ENCODE measurements at regions not wholly inside any gene's neighbourhood (a gene's known extent, or its start where the extent isn't known, plus 50 kb on each side); places are given as distances from the start of the nearest gene placed in this dataset.

GRCh38 chr10:50990568-50991455, 83.5 kb upstream of the PRKG1 start:
- DNase-seq: no peak
- H3K4me1 Mint-ChIP-seq: peaks cover 2% of the 10 kb centered on the region
- no peaks in the 10 kb centered on the region for H3K9me3 Mint-ChIP-seq
- no peak overlapping the region for H3K27ac Mint-ChIP-seq
- CTCF ChIA-PET: no interaction called here
- H3K36me3 Mint-ChIP-seq: no peaks in the 10 kb centered on the region
- peak overlapping the region; percentile 33 for H3K4me3 Mint-ChIP-seq
- peaks cover 51% of the 10 kb centered on the region for H3K27me3 Mint-ChIP-seq

GRCh38 chr10:50991456-50992355, 82.6 kb upstream of the PRKG1 start:
- peaks cover 2% of the 10 kb centered on the region for H3K4me1 Mint-ChIP-seq
- H3K27me3 Mint-ChIP-seq: peaks cover 49% of the 10 kb centered on the region
- H3K9me3 Mint-ChIP-seq: no peaks in the 10 kb centered on the region
- CTCF ChIA-PET: no interaction called here
- no peaks in the 10 kb centered on the region for H3K36me3 Mint-ChIP-seq
- peak overlapping the region; percentile 33 for H3K4me3 Mint-ChIP-seq
- DNase-seq: no peak
- no peak overlapping the region for H3K27ac Mint-ChIP-seq

- no peak overlapping the region for H3K4me3 Mint-ChIP-seq
- CTCF ChIA-PET: no interaction called here
- no peaks in the 10 kb centered on the region for H3K9me3 Mint-ChIP-seq
- H3K4me1 Mint-ChIP-seq: peaks cover 2% of the 10 kb centered on the region
- H3K36me3 Mint-ChIP-seq: no peaks in the 10 kb centered on the region
- H3K27ac Mint-ChIP-seq: no peak overlapping the region
- peaks cover 49% of the 10 kb centered on the region for H3K27me3 Mint-ChIP-seq
- DNase-seq: no peak
Measured at GRCh38 chr10:50992356-50992901, 81.9 kb upstream of the PRKG1 start.

DNA sequence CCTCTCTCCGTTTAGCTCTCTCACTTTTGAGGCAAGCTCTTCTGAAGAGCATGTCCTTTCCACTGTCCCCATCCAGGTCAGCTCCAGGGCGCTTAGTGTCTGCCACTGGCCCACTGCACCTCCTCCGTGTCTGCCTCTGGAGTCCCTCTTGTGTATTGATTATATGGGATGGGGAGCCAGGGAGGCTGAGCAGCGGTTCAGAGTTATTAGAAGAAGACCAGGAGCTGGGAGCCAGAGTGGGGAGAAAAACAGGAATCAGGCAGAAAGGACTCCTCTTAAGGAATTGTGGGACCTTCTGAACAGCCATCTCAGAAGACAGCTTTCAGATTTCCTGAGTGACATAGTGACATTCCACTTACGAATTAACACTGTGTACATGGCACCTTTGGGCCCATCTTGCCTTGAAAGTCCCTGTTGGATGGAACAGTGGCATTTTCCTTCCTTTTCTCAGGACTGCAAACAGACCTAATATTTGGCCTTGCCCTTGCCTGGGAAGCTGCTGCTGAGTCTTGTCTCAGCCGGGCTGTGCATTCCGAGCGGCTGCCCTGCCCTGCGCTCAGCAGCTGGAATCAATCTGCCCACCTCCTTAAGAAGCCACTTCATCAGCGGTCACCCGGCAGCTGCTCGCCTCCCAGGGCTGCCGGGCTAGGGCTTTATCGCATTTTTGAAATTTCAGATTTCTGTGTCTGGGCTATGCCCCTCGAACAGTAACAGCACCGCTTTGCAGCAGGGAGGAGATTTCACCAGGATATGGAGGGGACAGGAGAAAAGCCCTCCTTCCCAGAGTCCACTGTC, 81.1 kb upstream of the PRKG1 start:
- Mint-ChIP-seq H3K27ac (no peak overlapping the region), H3K27me3 (peaks cover 51% of the 10 kb centered on the region), H3K4me1 (peaks cover 2% of the 10 kb centered on the region), H3K4me3 (no peak overlapping the region), H3K36me3 (no peaks in the 10 kb centered on the region), H3K9me3 (no peaks in the 10 kb centered on the region)
- no peak for DNase-seq
- CTCF ChIA-PET: no interaction called here

DNA sequence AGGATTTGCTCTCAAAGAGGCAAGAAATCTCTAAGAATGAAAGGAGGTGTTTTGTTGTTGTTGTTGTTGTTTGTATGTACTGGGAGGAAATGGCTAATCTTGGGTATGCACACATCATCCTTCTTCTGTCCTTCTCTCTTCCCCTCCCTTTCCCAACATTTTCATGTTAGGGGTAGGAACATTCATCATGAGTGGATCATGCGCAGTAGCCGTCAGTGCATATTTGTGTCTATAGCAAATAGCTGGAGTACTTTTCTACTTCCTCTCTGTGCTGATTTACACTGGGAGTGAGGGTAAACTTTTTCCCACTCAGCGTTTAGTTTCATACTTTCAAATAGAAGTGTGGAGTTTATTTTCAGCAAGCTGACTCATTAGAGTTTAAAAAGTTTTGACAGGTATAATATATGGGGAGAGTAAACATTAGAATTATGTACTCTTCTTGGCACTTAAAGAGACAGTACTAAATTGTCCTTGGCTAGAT, 80.5 kb upstream of the PRKG1 start:
- no peaks in the 10 kb centered on the region for H3K36me3 Mint-ChIP-seq
- no peak for DNase-seq
- peaks cover 2% of the 10 kb centered on the region for H3K4me1 Mint-ChIP-seq
- CTCF ChIA-PET: no interaction called here
- H3K9me3 Mint-ChIP-seq: no peaks in the 10 kb centered on the region
- H3K4me3 Mint-ChIP-seq: no peak overlapping the region
- H3K27me3 Mint-ChIP-seq: peaks cover 50% of the 10 kb centered on the region
- no peak overlapping the region for H3K27ac Mint-ChIP-seq

DNA sequence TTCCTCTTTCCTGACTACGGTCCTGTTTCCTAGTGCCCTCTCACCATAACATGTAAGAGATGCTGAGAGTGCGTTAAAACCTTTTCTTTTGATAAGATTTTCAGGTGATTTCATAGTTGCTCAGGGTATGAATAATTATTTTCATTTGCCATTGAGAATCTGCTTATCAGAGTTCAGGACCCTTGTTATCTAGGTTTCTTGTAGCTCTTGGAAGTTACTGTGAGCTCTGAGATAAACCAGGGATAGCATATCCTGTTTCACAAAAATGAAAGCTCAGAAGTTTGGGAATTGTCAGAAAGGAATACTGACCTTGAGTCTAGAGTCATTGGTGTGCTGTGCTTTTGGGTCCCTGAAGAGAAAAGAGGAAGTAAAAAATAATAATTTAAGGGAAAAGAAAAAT, 76.8 kb upstream of the PRKG1 start:
- Mint-ChIP-seq H3K27me3 (peaks cover 22% of the 10 kb centered on the region), H3K27ac (no peak overlapping the region), H3K4me1 (no peaks in the 10 kb centered on the region), H3K36me3 (no peaks in the 10 kb centered on the region), H3K4me3 (no peak overlapping the region), H3K9me3 (no peaks in the 10 kb centered on the region)
- CTCF ChIA-PET: no interaction called here
- no peak for DNase-seq

- H3K27me3 Mint-ChIP-seq: peaks cover 13% of the 10 kb centered on the region
- H3K36me3 Mint-ChIP-seq: no peaks in the 10 kb centered on the region
- CTCF ChIA-PET: no interaction called here
- no peak overlapping the region for H3K27ac Mint-ChIP-seq
- H3K4me1 Mint-ChIP-seq: no peaks in the 10 kb centered on the region
- DNase-seq: no peak
- no peaks in the 10 kb centered on the region for H3K9me3 Mint-ChIP-seq
- H3K4me3 Mint-ChIP-seq: no peak overlapping the region
Measured at GRCh38 chr10:50999163-50999562, 75.1 kb upstream of the PRKG1 start.

DNA sequence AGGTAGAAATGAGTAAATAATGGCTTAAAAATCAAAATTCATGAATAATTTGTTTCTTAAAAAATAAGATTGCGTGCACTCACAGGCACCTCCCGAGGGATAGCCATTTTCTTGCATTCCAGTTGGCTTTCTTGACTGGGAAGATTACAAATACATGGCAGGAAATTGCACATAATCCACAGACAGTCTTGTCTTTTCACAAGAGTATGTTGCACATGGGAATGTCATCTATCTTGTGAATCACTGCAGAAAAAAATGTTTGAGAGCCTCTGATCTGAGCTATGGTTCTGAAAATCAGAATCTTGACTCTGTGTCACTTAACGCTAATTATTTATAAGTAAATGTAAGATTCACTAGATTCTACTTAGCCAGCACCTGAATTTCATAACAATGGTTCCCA, 74.1 kb upstream of the PRKG1 start:
- Mint-ChIP-seq H3K4me1 (no peaks in the 10 kb centered on the region), H3K36me3 (no peaks in the 10 kb centered on the region), H3K4me3 (no peak overlapping the region), H3K27me3 (peaks cover 9% of the 10 kb centered on the region), H3K9me3 (no peaks in the 10 kb centered on the region), H3K27ac (no peak overlapping the region)
- CTCF ChIA-PET: interaction anchor here (1.2 kb wide), 1 partner anchor 13 kb away, joined by 3 read pairs; no protein-coding TSS in a partner anchor
- no peak for DNase-seq

DNA sequence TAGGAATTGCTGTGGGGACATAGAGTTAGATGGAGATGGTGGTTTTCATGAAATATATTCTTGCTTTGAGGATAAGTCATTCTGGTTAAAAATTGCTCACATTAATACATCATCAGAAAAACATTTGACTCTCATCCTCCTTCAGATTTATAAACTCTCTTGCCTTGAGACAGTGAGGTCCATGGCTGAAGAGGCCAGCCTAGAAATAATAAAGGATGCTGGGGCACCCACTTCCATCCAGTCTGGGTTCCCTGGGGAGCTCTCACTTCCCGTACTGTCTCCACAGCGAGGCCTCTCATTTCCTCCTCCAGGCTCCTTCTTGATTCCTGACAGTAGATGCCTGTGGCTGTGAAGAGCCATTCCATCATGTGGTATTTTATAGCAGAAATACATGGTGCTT, 73.3 kb upstream of the PRKG1 start:
- DNase-seq: no peak
- CTCF ChIA-PET: interaction anchor here (1.2 kb wide), 1 partner anchor 13 kb away, joined by 3 read pairs; no protein-coding TSS in a partner anchor
- peaks cover 9% of the 10 kb centered on the region for H3K27me3 Mint-ChIP-seq
- H3K27ac Mint-ChIP-seq: no peak overlapping the region
- H3K36me3 Mint-ChIP-seq: no peaks in the 10 kb centered on the region
- H3K9me3 Mint-ChIP-seq: no peaks in the 10 kb centered on the region
- H3K4me1 Mint-ChIP-seq: no peaks in the 10 kb centered on the region
- no peak overlapping the region for H3K4me3 Mint-ChIP-seq

- no peak overlapping the region for H3K27ac Mint-ChIP-seq
- CTCF ChIA-PET: no interaction called here
- no peak overlapping the region for H3K4me3 Mint-ChIP-seq
- H3K9me3 Mint-ChIP-seq: no peaks in the 10 kb centered on the region
- H3K27me3 Mint-ChIP-seq: peaks cover 9% of the 10 kb centered on the region
- no peaks in the 10 kb centered on the region for H3K4me1 Mint-ChIP-seq
- DNase-seq: no peak
- H3K36me3 Mint-ChIP-seq: no peaks in the 10 kb centered on the region
Measured at GRCh38 chr10:51001587-51001986, 72.7 kb upstream of the PRKG1 start.

DNA sequence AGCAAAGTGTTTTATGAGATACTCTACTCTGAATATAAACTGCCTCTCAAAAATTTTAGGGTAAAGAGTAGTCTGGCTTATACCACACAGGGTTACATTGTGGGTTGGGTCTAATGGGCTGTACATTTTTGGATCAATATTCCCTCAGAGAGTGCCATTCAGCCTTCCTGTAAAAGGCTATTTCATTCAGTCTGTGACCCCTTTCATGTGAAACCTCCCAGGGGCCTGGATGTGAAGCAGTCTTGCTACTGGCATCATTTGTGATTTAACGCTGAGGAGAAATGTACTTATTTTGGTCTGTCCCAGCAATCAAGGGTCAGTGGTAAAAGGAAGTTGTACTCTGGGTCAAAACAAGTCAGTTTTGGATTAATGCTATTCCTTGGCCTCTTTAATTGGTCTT, 71.8 kb upstream of the PRKG1 start:
- no peaks in the 10 kb centered on the region for H3K36me3 Mint-ChIP-seq
- H3K27me3 Mint-ChIP-seq: peaks cover 8% of the 10 kb centered on the region
- no peaks in the 10 kb centered on the region for H3K4me1 Mint-ChIP-seq
- H3K9me3 Mint-ChIP-seq: no peaks in the 10 kb centered on the region
- no peak for DNase-seq
- H3K27ac Mint-ChIP-seq: no peak overlapping the region
- H3K4me3 Mint-ChIP-seq: no peak overlapping the region
- CTCF ChIA-PET: no interaction called here

DNA sequence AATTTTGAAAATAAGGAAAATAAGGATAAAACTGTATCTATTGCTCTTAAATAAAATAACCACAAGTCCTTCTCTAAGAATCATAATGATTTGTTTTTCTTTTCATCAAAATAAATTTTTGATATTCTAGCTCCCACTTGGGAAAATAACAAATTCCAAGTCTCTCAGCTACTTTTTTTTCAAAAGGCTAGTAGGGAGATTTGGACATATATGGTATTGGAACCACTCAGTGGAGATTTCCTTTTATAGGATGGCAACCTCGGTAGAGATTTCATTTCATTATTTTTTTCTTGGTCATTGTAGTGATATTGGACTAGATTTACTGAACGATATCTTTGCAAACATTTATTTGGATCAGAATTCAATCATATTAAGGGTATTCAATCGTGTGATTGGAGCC, 69.5 kb upstream of the PRKG1 start:
- no peak overlapping the region for H3K4me3 Mint-ChIP-seq
- CTCF ChIA-PET: no interaction called here

GRCh38 chr10:51005551-51005950, 68.7 kb upstream of the PRKG1 start:
- no peaks in the 10 kb centered on the region for H3K9me3 Mint-ChIP-seq
- CTCF ChIA-PET: no interaction called here
- no peak overlapping the region for H3K27ac Mint-ChIP-seq
- no peak for DNase-seq
- no peaks in the 10 kb centered on the region for H3K4me1 Mint-ChIP-seq
- H3K4me3 Mint-ChIP-seq: no peak overlapping the region
- peaks cover 6% of the 10 kb centered on the region for H3K27me3 Mint-ChIP-seq
- no peaks in the 10 kb centered on the region for H3K36me3 Mint-ChIP-seq

More for the DNA sequence above, 69.5 kb upstream of the PRKG1 start:
- H3K9me3 Mint-ChIP-seq: no peaks in the 10 kb centered on the region
- no peak for DNase-seq
- H3K27me3 Mint-ChIP-seq: peaks cover 6% of the 10 kb centered on the region
- H3K36me3 Mint-ChIP-seq: no peaks in the 10 kb centered on the region
- no peaks in the 10 kb centered on the region for H3K4me1 Mint-ChIP-seq
- H3K27ac Mint-ChIP-seq: no peak overlapping the region

DNA sequence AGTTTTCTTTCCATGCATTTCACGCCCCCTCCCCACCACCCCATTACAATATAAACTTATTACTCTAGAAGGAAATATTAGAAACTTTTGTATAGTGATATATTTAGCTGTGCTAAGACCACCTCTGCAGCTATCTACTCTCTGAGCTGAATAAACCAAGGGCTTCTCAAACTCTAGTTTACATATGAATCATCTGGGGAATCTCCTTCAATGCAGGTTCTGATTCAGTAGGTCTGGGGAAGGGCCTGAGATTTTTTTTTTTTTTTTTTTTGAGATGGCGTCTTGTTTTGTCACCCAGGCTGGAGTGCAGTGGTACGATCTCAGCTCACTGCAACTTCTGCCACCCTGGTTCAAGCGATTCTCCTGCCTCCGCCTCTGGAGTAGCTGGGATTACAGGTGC, 67.6 kb upstream of the PRKG1 start:
- Mint-ChIP-seq H3K9me3 (no peaks in the 10 kb centered on the region), H3K27me3 (peaks cover 6% of the 10 kb centered on the region), H3K4me1 (no peaks in the 10 kb centered on the region), H3K27ac (no peak overlapping the region), H3K36me3 (no peaks in the 10 kb centered on the region), H3K4me3 (no peak overlapping the region)
- DNase-seq: no peak
- CTCF ChIA-PET: interaction anchor here (0.6 kb wide), 1 partner anchor 1223 kb away, joined by 4 read pairs; no protein-coding TSS in a partner anchor

Measured in activated naive CD4-positive, alpha-beta T cell treated with anti-CD3 and anti-CD28 coated beads, Interleukin-2, amount 10 ng/mL, durations not matched to agents 7 days and 5 days (primary cell).